HG03066 (cell line): ENCODE measurements at regions not wholly inside any gene's neighbourhood (a gene's known extent, or its start where the extent isn't known, plus 50 kb on each side); places are given as distances from the start of the nearest gene placed in this dataset.
"Not testable (repeated sequence)": the region's sequence is repeated elsewhere in the genome, so short reads cannot be mapped to it uniquely, and the experiment has no call there.

ENCODE experiments used
- ATAC-seq: cut with Tn5 transposase; IDR thresholded peaks from one replicate; pipeline ENCODE4 v1.9.1; 2021; ENCODE audit warnings: low read depth; ENCODE audit not compliant: unreplicated experiment

- no peak for ATAC-seq
Observed at GRCh38 chr11:96878299-96879051, 488.7 kb downstream of the JRKL start.

- ATAC-seq: not testable (repeated sequence)
Observed at GRCh38 chr11:96882622-96883021, 492.8 kb downstream of the JRKL start.

GRCh38 chr11:96885405-96885804, 495.6 kb downstream of the JRKL start:
- ATAC-seq: no peak

- no peak for ATAC-seq
Observed at GRCh38 chr11:96885912-96886311, 496.1 kb downstream of the JRKL start.

GRCh38 chr11:96893988-96894387, 504.2 kb downstream of the JRKL start:
- no peak for ATAC-seq

GRCh38 chr11:96894587-96894986, 504.8 kb downstream of the JRKL start:
- no peak for ATAC-seq

GRCh38 chr11:96899971-96900370, 510.2 kb downstream of the JRKL start:
- ATAC-seq: no peak

GRCh38 chr11:96905143-96905542, 515.3 kb downstream of the JRKL start:
- ATAC-seq: no peak

- no peak for ATAC-seq
Observed at GRCh38 chr11:96905663-96906062, 515.9 kb downstream of the JRKL start.

GRCh38 chr11:96906476-96906875, 516.7 kb downstream of the JRKL start:
- no peak for ATAC-seq

- ATAC-seq: no peak
Observed at GRCh38 chr11:96925862-96926261, 536.0 kb downstream of the JRKL start.

- no peak for ATAC-seq
Observed at GRCh38 chr11:96940227-96940626, 550.4 kb downstream of the JRKL start.

- ATAC-seq: no peak
Observed at GRCh38 chr11:96942855-96943254, 553.0 kb downstream of the JRKL start.

GRCh38 chr11:96943970-96944369, 554.2 kb downstream of the JRKL start:
- ATAC-seq: no peak

- ATAC-seq: no peak
Observed at GRCh38 chr11:96948066-96948465, 558.3 kb downstream of the JRKL start.

GRCh38 chr11:96949464-96949863, 559.7 kb downstream of the JRKL start:
- ATAC-seq: no peak

GRCh38 chr11:96954587-96955242, 564.9 kb downstream of the JRKL start:
- no peak for ATAC-seq

GRCh38 chr11:96960476-96960875, 570.7 kb downstream of the JRKL start:
- ATAC-seq: no peak

GRCh38 chr11:96960926-96961325, 571.1 kb downstream of the JRKL start:
- no peak for ATAC-seq

GRCh38 chr11:96961931-96962330, 572.1 kb downstream of the JRKL start:
- ATAC-seq: no peak

- no peak for ATAC-seq
Observed at GRCh38 chr11:96963375-96963774, 573.6 kb downstream of the JRKL start.

- no peak for ATAC-seq
Observed at GRCh38 chr11:96964661-96965060, 574.8 kb downstream of the JRKL start.
